Ishikawa (cell line): ENCODE measurements at regions not wholly inside any gene's neighbourhood (a gene's known extent, or its start where the extent isn't known, plus 50 kb on each side); places are given as distances from the start of the nearest gene placed in this dataset.

Experiments used
- CEBPB ChIP-seq: IDR thresholded peaks from 2 replicates; pipeline ENCODE4 v1.6.1; 2012
- CREB1 ChIP-seq: IDR thresholded peaks from 2 replicates; pipeline ENCODE4 v1.6.1; 2012; ENCODE audit warnings: low read depth
- EGR1 ChIP-seq: IDR thresholded peaks from 2 replicates; pipeline ENCODE4 v1.6.1; 2012
- EP300 ChIP-seq: IDR thresholded peaks from 2 replicates; pipeline ENCODE4 v1.6.1; 2012; ENCODE audit warnings: borderline replicate concordance
- FOXM1 ChIP-seq: IDR thresholded peaks from 2 replicates; pipeline ENCODE4 v1.6.1; 2012; ENCODE audit warnings: low read depth, borderline replicate concordance
- MAX ChIP-seq: IDR thresholded peaks from 2 replicates; pipeline ENCODE4 v1.6.1; 2012
- NFIC ChIP-seq: IDR thresholded peaks from 2 replicates; pipeline ENCODE4 v1.6.1; 2012
- RAD21 ChIP-seq: IDR thresholded peaks from 2 replicates; pipeline ENCODE4 v1.6.1; 2012; ENCODE audit warnings: low read depth
- REST ChIP-seq: IDR thresholded peaks from 2 replicates; pipeline ENCODE4 v1.6.1; 2012; ENCODE audit warnings: low read depth, mild to moderate bottlenecking
- TAF1 ChIP-seq: IDR thresholded peaks from 2 replicates; pipeline ENCODE4 v1.6.1; 2012; ENCODE audit warnings: low read depth, mild to moderate bottlenecking
- TCF12 ChIP-seq: IDR thresholded peaks from 2 replicates; pipeline ENCODE4 v1.6.1; 2012; ENCODE audit warnings: low read depth
- TEAD4 ChIP-seq: IDR thresholded peaks from 2 replicates; pipeline ENCODE4 v1.6.1; 2012
- YY1 ChIP-seq: IDR thresholded peaks from 2 replicates; pipeline ENCODE4 v1.6.1; 2012; ENCODE audit warnings: low read depth
- ZBTB7A ChIP-seq: IDR thresholded peaks from 2 replicates; pipeline ENCODE4 v1.6.1; 2012; ENCODE audit warnings: low read depth

- TF ChIP-seq YY1 (no peak), NFIC (no peak), EP300 (no peak), EGR1 (no peak), TAF1 (no peak), MAX (no peak), CREB1 (no peak), CEBPB (no peak), RAD21 (no peak), TEAD4 (no peak), FOXM1 (no peak), REST (no peak), ZBTB7A (no peak), TCF12 (no peak)
Observed at GRCh38 chr10:120989996-120990598, 138.9 kb downstream of the WDR11 start.
